SK-N-SH (cell line): ENCODE measurements at regions not wholly inside any gene's neighbourhood (a gene's known extent, or its start where the extent isn't known, plus 50 kb on each side); places are given as distances from the start of the nearest gene placed in this dataset.

Experiments
- CTCF ChIA-PET: fragments of 300-600, 350-600 bp; formaldehyde crosslinking; extraction: SDS; loops from one replicate; lab custom pipeline; 2021; lab: Yijun Ruan, JAX
- POLR2A ChIA-PET: fragments of 350-600 bp; sonication (Branson Sonifier 250); formaldehyde crosslinking; extraction: SDS; loops from one replicate; lab custom pipeline; 2020; ENCODE audit warnings: antibody characterized with exemption, inconsistent platforms; lab: Yijun Ruan, JAX
- DNase-seq: peaks from one replicate; pipeline ENCODE4 v3.0.0; 2012
- H2AFZ ChIP-seq: fragments of 200-600 bp; sonication (generic); 2 replicates; pipeline ENCODE4 v1.8.1; 2016; ENCODE audit warnings: antibody characterized with exemption, mild to moderate bottlenecking, low read depth
- H3F3A ChIP-seq: fragments of 200-600 bp; sonication (generic); replicated peaks from 2 replicates; pipeline ENCODE3; 2016; ENCODE audit warnings: antibody characterized with exemption, mild to moderate bottlenecking; ENCODE audit not compliant: insufficient read depth
- H3K27ac ChIP-seq, 2 experiments: fragments of 200-500 bp in 1 of 2; fragments of 200-600 bp in 1 of 2; sonication (Bioruptor generic) in 1 of 2; sonication (generic), shearing (Covaris generic) in 1 of 2; 2 replicates each; pipeline versions ENCODE4 v1.5.1 to v1.6.1; 2014 to 2016; ENCODE audit warnings: low read depth in 2 of 2, inconsistent platforms in 1 of 2, low read length in 1 of 2, mild to moderate bottlenecking in 1 of 2, mixed read lengths in 1 of 2
- H3K27me3 ChIP-seq: fragments of 200-600 bp; sonication (generic), shearing (Covaris generic); 2 replicates; pipeline ENCODE4 v1.6.1; 2016; ENCODE audit warnings: mixed run types; ENCODE audit not compliant: insufficient read depth
- H3K36me3 ChIP-seq, 2 experiments: fragments of 200-500 bp in 1 of 2; fragments of 200-600 bp in 1 of 2; sonication (Bioruptor generic) in 1 of 2; sonication (generic) in 1 of 2; replicated peaks in 1 of 2; 2 replicates each; pipeline versions ENCODE3 to v1.5.1; 2014 to 2016; ENCODE audit warnings: low read length in 1 of 2, mild to moderate bottlenecking in 1 of 2; ENCODE audit not compliant: insufficient read depth in 2 of 2, control insufficient read depth in 1 of 2
- H3K4me1 ChIP-seq, 2 experiments: fragments of 200-500 bp in 1 of 2; fragments of 200-600 bp in 1 of 2; sonication (Bioruptor generic) in 1 of 2; sonication (generic), shearing (Covaris generic) in 1 of 2; 2 replicates each; pipeline versions ENCODE4 v1.5.1 to v1.6.1; 2014 to 2016; ENCODE audit warnings: low read depth in 1 of 2, low read length in 1 of 2, mixed run types in 1 of 2; ENCODE audit not compliant: insufficient read depth in 2 of 2, control insufficient read depth in 1 of 2
- H3K4me2 ChIP-seq: fragments of 200-600 bp; sonication (generic), shearing (Covaris generic); 2 replicates; pipeline ENCODE4 v1.6.1; 2017; ENCODE audit warnings: mixed run types
- H3K4me3 ChIP-seq, 2 experiments: fragments of 200-500 bp in 1 of 2; fragments of 200-600 bp in 1 of 2; sonication (Bioruptor generic) in 1 of 2; sonication (generic), shearing (Covaris generic) in 1 of 2; 2 replicates each; pipeline versions ENCODE4 v1.5.1 to v1.8.1; 2014 to 2016; ENCODE audit warnings: low read depth in 2 of 2, inconsistent platforms in 1 of 2, low read length in 1 of 2, mild to moderate bottlenecking in 1 of 2, mixed read lengths in 1 of 2, moderate library complexity in 1 of 2
- H3K79me2 ChIP-seq: fragments of 200-600 bp; sonication (generic); 2 replicates; pipeline ENCODE4 v1.8.1; 2017; ENCODE audit warnings: mild to moderate bottlenecking; ENCODE audit not compliant: insufficient read depth
- H3K9ac ChIP-seq: fragments of 200-600 bp; sonication (generic); 2 replicates; pipeline ENCODE4 v1.6.1; 2017; ENCODE audit warnings: mixed run types
- H3K9me2 ChIP-seq: fragments of 200-600 bp; sonication (generic); 2 replicates; pipeline ENCODE4 v1.6.1; 2017; ENCODE audit warnings: mixed run types
- H3K9me3 ChIP-seq: fragments of 200-600 bp; sonication (generic); 2 replicates; pipeline ENCODE4 v1.6.1; 2017; ENCODE audit warnings: mixed run types, mild to moderate bottlenecking, moderate library complexity
- H4K20me1 ChIP-seq: fragments of 200-600 bp; sonication (generic); 2 replicates; pipeline ENCODE4 v1.6.1; 2017; ENCODE audit warnings: mild to moderate bottlenecking, mixed run types; ENCODE audit not compliant: insufficient read depth
- EZH2phosphoT487 ChIP-seq: fragments of 200-600 bp; sonication (generic); IDR thresholded peaks from 2 replicates; pipeline ENCODE4 v1.6.1; 2017; ENCODE audit warnings: low read depth, mixed run types, mild to moderate bottlenecking, antibody characterized with exemption, moderate library complexity, borderline replicate concordance
- GATA2 ChIP-seq: sonication (generic); formaldehyde crosslinking; IDR thresholded peaks from 2 replicates; pipeline ENCODE4 v1.5.0; 2020; ENCODE audit warnings: mild to moderate bottlenecking, missing genetic modification reagents
- POLR2AphosphoS5 ChIP-seq: IDR thresholded peaks from 2 replicates; pipeline ENCODE4 v1.6.1; 2012; ENCODE audit warnings: low read depth, low read length
- RCOR1 ChIP-seq: fragments of 150-350 bp; IDR thresholded peaks from 2 replicates; pipeline ENCODE4 v1.6.1; 2017; ENCODE audit warnings: antibody characterized with exemption, low read length
- REST ChIP-seq: IDR thresholded peaks from 2 replicates; pipeline ENCODE4 v1.6.1; 2012; ENCODE audit warnings: mild to moderate bottlenecking, low read depth, low read length, moderate library complexity
- TEAD4 ChIP-seq: IDR thresholded peaks from 2 replicates; pipeline ENCODE4 v1.4.0; 2012; ENCODE audit warnings: mild to moderate bottlenecking, borderline replicate concordance; ENCODE audit not compliant: insufficient read depth
- YY1 ChIP-seq: IDR thresholded peaks from 2 replicates; pipeline ENCODE4 v1.4.0; 2012; ENCODE audit warnings: low read depth, mild to moderate bottlenecking
- ZBTB33 ChIP-seq: IDR thresholded peaks from 2 replicates; pipeline ENCODE4 v1.4.0; 2012; ENCODE audit warnings: low read depth, borderline replicate concordance
- WGBS: methylation state at CpG from one replicate; pipeline ENCODE4 v1.1.6; 2017; ENCODE audit warnings: low lambda C conversion rate; 5-methylcytosine and 5-hydroxymethylcytosine counted together

GRCh38 chr15:24746094-24746493 is 70.5 kb downstream of the NPAP1 start (continued):
- no peak for TF ChIP-seq ZBTB33
- TF ChIP-seq RCOR1, result no peak

DNA sequence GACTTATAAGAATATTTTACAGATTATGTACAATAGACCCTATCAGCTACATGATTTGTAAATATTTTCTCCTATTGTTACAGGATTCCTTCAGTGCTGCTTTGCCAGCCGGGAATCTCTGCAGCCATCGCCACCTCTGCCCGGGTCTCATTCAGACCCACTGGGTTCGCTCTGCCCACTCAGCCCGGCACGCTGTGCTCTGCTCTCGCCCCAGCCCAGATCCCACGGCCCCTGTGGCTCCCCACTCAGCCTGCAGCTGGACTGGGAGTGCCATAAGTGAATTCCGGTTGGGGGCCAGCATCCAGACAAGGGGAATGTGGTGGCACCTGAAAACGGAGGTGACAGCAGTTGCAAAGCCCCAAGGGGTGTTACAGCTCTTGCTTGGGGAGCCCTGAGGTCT is 71.8 kb downstream of the NPAP1 start:
- CTCF ChIA-PET, result no interaction called here

More for the DNA sequence above, 71.8 kb downstream of the NPAP1 start:
- no peaks in the 10 kb centered on the region for H3K79me2 ChIP-seq
- no peak for DNase-seq
- H2AFZ ChIP-seq, result no peak overlapping the region
- H3K27ac ChIP-seq, result no peak overlapping the region
- no peaks in the 10 kb centered on the region for H3F3A ChIP-seq
- H3K4me2 ChIP-seq, result no peak overlapping the region
- TF ChIP-seq YY1 (no peak), TEAD4 (no peak), RCOR1 (no peak), EZH2phosphoT487 (no peak), POLR2AphosphoS5 (no peak), GATA2 (CRISPR knock-in tag) (no peak), REST (no peak)
- H3K36me3 ChIP-seq, result no peaks in the 10 kb centered on the region
- H3K27me3 ChIP-seq, result no peaks in the 10 kb centered on the region
- H3K4me3 ChIP-seq, result no peak overlapping the region
- WGBS, result 15% methylated on average over 8 of the region's 10 CpGs
- H3K9me2 ChIP-seq, result no peaks in the 10 kb centered on the region
- H3K9ac ChIP-seq, result no peak overlapping the region
- H3K9me3 ChIP-seq, result no peaks in the 10 kb centered on the region
- no peaks in the 10 kb centered on the region for H4K20me1 ChIP-seq
- POLR2A ChIA-PET, result no interaction called here
- H3K4me1 ChIP-seq, result no peaks in the 10 kb centered on the region
